HG02943 (cell line): ENCODE measurements at regions not wholly inside any gene's neighbourhood (a gene's known extent, or its start where the extent isn't known, plus 50 kb on each side); places are given as distances from the start of the nearest gene placed in this dataset.
"Not testable (repeated sequence)": the region's sequence is repeated elsewhere in the genome, so short reads cannot be mapped to it uniquely, and the experiment has no call there.

Experiments
- ATAC-seq: cut with Tn5 transposase; IDR thresholded peaks from one replicate; pipeline ENCODE4 v1.9.1; 2021; ENCODE audit warnings: mild to moderate bottlenecking, low read depth, moderate library complexity; ENCODE audit not compliant: unreplicated experiment

DNA sequence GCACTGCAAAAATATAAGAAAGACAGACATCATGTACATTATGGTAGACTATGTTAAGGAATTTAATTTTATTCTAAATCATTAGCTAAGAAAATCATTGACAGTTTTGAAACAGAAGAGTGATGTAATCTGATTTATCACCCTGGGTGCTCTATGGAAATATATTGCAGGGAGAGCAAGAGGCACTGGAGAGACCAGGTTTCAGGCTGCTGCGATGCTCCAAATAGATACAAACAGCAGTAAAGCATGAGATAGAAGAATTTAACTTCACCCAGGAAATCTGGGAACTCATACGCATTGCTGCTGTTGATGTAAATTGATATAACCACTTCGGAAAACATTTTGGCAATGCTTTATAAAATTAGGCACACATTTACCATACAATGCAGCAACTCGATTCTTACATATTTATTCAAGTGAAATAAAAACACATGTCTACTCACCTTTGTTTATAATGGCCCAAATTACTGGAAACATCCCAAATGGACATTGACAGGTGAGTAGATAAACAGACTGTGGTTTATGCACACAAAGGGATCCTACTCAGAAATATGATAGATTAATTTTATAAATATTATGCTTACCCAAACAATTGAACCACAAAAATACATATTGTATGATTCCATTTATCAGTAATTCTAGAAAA, 535.1 kb upstream of the CHORDC1 start:
- no peak for ATAC-seq

DNA sequence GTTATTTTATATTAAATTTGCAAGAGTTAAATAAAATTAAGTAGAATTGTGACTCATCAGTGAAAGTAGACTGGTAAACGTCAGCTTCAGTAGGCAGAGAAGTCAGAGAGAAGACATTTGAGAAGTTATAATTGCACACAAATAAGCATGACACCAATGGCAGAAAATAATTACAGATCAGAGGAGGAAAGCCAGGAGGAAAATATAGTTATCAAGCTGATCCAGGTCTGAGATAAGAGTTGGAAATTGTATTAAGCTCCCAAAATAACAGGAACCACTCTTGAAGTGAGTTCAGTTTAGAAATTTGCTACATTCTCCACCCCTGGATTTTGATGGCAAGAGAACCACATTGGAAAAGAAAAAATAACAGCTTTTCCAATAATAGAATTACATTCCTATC, 533.8 kb upstream of the CHORDC1 start:
- no peak for ATAC-seq

DNA sequence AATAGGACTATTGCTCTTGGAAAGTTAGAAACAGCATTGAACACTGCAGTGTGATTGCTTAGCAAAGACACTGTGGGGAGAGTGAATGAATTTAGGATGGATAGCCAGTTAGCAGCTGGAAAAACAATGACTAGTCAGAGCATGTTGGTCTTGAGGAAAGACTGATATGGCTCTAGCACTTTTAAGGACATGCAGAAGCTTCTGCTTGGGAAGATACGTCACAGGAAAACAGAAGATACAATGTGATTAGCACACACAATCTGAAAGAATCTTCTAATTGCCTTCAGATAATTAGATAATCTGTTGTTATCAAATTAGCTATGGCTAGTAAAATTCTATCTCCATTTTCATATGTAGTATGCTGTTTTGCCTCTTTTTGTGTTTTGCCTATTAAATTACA, 530.7 kb upstream of the CHORDC1 start:
- ATAC-seq: no peak

DNA sequence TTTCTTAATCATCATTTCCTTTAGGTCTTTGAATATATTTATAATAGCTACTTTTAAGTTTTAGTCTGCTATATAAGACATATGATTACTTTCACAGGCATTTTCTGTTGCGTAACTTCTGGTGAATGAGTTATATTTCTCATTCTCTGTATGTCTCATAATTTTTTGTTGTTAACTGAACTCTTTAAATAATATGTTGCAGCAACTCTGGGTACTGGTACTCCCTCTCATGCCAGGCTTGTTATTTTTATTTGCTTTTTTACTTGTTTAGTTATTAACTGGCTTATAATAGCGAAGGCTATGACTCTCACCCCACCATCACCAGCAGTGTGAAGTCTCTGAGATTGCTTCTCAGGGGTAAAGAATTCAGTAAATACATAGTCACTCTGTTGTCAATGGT, 524.2 kb upstream of the CHORDC1 start:
- no peak for ATAC-seq

DNA sequence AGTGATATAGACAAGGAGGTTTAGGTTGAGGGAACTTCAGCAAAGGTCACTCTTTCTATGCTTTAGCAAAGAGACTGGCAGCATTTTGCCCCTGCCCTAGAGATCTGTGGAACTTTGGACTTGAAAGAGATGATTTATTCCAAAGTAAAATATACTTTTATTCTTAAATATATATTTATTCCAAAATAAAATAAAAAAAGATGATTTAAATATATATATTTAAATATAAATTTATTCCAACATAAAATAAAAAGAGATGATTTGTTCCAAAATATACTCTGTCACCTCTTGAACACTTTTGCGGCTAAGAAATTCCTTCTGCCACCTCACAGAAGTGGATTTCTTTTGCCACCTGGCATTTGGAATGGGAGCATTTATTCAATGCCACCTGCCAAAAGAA, 521.3 kb upstream of the CHORDC1 start:
- ATAC-seq: no peak

DNA sequence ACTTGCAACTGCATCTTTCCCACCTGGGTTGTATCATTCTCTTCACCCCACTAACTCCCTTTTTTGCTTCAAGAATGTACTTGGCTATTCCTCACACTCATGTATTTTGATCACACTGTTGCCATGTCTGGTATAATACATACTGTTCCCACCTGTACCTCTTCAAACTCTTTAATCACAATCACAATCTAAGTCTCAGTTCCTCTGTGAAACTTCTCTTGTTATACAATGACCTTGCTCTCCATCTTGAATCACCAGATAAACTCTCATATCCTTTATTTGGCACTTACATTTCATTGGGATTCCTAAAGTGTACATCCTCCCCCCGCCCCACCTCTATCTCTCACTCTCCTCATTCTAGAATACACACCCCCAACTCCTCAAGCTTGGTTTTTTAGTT, 516.0 kb upstream of the CHORDC1 start:
- no peak for ATAC-seq

DNA sequence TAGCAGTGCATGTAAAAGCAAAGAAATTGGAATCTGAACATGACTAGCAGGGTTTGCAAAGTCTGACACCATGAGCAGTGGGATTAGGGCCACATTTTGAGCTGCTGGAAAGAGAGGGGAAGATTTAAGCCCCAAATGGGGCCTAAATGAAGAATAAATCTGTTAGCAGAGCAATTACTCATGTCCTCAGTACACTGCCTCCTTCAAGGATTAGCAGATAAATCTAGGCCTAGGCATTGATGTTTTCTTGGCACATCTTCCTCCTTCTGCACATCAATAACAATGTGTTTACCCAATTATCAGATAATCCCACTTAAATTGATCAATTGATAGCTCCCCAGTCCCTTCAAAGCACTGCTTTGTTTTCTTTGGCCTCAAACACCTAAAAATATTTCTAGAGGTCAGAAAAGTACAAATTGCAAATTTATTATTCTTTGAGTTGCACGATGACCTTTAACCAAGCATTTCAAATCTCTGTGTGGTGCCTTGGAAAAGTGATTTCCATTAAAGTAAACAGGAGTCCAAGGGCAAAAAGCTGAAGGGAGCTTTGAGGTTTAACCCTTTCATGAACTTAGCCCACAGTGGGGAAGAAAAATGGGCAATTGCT, 514.7 kb upstream of the CHORDC1 start:
- no peak for ATAC-seq

DNA sequence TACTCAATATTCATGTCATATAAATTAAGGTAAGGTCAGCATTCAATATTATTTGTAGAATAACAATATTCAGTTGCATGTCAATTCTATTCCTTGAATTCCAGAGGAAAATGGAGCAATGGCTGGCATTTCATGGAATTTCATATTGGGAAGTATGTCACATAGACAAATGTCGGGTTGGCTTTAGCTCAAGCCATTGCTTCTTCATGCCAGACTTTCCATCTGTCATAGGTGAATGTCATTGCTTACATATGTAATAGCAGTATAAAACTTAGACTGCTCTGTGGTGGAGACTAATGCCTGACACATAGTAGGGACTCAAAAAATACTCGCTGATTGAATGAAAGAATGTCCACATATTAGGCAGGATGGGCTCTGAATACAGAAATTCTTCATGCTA, 509.6 kb upstream of the CHORDC1 start:
- ATAC-seq: no peak

DNA sequence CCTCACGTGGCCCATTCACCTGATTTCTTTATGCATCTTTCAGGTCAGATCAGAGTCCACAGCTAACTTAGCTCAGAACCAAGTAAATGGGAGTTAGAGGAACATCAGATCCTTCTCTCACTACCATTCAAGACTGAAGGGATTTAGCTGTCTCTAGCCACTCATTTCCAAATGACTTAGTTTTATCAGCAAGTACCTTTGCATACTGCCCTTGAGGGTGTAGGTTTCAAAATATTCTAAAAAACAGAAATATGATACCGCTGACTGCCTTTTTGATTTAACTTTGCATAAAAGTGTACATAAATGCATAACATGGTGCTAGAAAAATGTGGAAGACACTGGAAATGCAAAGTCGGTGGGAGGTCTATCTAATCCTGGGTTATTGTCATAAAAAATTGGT, 500.6 kb upstream of the CHORDC1 start:
- ATAC-seq: no peak

DNA sequence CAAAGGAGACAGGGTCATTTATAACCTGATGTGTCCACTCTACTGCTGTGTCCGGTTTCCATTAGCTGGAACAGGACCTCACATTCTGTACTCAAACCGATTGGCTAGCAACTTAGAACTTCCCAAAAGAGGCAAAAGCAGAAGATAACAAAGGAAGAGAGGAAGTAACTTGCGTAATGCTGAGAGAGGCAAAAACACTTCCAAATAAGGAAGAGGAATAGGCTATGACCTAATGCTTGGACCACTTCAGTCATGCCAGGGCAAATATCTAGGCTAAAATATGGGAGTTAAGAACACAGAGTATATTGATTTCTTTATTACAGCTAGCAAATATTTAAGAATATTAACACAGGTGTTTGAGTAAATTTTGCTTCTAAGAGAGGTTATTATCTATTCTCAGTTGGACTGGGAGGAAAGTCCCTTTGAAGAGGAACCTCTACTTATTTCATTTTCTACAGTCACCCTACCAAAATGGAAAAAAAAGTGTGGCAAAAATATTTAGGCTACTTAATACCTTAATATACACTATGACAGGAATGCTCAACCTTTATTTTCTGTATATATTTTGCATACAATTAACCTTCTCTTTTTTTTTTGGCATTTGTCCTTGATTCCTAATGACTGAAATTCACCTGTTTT, 499.8 kb upstream of the CHORDC1 start:
- ATAC-seq: no peak

DNA sequence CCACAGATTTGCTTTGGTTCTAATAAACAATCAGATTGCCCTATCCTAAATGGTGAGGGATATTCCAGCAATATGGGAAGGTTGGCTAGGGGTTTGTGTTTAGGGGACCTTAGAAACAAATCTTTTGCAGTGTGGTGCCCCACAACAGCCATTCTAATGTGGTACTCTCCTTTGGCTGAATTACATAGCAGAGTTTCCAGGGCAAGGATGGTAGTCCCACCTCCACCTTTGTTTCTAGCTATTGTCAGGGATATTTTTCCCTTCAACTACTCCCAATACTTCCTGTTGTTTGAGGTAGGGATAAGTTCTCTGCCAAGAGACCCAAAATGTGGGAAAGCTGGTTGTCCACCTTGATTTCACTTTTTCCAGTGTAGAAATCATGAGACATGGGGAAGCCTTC, 494.7 kb upstream of the CHORDC1 start:
- no peak for ATAC-seq

DNA sequence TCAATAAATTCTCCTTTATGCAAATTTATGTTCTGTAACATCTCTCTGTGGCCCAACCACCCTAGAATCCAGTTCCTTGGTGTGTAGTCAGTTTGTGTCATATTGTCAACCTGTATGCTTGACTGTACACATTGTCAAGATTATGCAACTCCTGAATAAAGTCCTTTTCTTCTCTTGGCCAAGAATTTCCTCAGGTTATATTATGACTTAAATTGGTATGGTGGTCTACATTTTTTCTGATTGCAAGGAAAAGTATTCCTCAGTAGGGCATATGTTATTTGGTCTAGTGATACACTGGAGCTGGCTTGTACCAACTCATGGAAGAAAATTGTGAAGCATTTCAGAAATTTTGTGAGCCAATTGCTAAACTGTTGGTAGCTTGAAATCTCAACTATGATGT, 482.8 kb upstream of the CHORDC1 start:
- no peak for ATAC-seq

DNA sequence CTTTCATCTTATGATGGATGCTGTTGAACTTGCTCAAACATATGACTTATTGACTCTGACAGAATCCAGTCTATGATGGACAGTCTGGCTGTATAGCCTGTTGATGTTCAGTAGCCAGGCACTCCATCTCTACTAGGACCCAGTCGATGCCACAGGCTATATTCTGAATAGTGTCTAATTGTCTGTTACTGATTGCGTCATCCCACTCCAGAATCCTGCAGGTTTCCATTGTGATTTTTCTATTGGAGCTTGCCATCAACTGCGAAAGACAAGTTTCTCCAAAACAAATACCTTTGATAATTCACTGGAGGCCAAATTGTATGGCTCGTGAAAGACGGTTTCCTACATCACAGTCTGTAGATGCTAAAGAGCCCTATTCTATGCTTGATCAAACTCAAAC, 481.7 kb upstream of the CHORDC1 start:
- no peak for ATAC-seq

DNA sequence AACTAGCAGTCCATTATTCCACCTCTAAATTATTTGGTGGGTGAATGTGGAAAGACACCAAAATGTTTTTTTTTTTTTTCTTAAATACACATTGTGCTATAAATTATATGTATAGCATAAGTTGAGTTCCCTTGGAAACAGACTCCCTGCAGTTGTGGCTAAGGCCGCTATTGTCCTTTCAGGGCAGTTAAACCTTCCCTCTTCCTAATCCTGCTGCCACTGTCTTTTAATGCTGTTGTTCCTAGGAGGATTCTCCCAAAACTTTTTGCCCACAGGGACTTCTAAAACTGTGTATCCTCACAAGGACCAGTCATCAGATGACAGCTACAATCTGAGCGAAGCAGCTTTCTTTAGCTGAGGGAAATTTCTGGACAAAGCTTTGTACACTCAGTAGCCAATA, 478.9 kb upstream of the CHORDC1 start:
- ATAC-seq: no peak

DNA sequence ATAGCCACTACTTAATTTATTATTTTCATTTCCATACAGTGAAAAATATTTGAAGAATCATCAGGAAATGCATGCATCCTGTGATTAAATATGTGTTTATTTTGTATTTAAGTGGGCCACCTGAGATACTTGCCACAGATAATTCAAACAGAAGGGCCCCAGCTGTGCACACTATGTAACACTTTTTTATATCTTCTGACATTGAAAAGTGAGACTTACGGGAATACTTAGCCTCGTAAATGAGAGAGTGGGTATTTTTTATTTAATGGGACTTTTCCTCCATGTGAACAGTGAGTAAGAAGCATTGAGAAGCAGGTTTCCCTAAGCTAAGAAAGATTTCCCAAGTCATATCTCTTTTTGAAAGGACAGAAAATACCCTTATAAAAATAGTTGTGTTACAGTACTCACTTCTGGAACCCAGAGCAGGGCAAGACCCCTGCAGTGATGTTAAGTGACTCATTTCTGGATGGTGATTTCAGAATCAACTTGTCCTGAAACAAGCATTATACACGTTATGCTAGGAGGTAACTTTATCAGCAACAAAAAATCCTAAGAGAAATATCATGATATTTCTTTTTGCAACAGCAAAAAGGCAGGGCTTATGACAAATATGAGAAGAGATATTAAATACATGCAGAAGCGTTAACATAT, 478.1 kb upstream of the CHORDC1 start:
- ATAC-seq: no peak

DNA sequence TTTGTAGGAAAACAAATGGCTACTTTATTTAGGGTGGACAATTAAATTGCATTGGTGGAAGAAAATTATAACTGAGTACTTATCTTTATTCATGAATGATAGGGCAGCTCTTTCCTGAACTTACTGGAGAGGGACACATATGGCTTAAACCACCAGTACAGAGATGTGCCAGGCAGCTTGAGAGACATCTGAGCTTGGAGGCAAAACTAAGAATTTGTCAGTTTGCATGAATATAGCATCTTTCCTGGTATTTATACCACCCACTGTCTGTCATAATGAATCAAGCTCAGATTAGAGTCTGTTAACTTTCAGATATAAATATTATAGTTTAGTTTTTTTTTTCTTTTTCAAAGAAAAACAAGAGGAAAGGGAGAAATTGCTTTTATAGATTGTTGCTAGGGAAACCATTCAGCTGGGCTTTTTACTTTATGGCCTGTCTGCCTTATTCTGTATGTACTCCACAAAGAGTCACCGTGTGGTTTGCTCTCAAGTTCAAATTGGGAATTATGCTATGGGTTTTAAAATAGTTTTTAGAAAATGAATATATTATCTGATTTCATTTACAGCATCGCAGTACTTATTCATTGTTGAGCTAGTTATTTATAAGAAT, 477.0 kb upstream of the CHORDC1 start:
- no peak for ATAC-seq

DNA sequence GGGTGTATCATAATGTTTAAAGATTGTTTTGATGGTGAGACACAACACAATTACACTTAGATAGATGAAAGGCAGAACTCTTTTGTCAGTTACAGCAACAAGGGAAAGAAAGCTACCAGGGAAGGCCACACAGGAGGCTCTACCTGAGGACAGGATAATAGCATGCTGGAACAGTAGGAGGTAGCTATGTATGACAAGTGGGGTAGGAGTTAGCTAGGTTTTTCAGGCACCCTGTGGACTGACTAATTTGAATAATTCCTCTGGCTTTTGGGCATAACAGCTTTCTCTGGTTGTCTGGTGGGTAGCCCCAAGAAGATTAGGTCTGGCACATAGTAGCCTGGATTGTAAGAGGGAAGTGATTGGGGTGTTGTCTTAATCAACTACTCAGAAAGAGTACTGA, 475.4 kb upstream of the CHORDC1 start:
- ATAC-seq: no peak

DNA sequence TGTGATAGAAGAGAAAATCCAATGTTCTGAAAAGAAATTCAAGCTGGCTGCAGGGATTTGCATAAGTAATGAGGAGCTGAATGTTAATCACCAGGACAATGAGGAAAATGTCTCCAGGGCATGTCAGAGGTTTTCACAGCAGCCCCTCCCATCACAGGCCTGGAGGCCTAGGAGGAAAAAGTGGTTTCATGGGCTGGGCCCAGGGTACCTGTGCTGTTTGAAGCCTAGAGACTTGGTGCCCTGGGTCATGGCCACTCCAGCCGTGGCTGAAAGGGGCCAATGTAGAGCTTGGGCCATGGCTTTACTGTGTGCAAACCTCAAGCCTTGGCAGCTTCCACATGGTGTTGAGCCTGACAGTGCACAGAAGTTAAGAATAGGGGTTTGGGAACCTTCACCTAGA, 452.6 kb upstream of the CHORDC1 start:
- not testable (repeated sequence) for ATAC-seq

DNA sequence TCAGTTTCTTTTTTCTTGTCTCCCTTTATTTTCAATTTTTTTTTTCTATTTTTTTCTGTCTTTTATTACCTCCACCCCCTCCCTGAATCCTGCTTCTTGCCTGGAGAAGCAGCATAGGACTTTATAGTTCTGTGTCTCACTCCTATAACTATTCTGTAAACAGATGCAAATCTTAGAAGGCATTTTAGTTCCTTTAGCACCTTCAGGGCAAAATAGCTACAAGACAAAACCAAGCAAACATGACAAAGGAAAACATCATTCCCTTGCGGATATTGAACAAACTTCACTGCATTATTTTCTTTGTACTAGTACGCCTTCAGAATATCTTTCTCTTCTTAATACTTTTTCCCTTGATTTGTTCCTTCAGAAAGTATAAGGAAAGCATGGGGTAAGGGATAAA, 446.2 kb upstream of the CHORDC1 start:
- ATAC-seq: no peak

DNA sequence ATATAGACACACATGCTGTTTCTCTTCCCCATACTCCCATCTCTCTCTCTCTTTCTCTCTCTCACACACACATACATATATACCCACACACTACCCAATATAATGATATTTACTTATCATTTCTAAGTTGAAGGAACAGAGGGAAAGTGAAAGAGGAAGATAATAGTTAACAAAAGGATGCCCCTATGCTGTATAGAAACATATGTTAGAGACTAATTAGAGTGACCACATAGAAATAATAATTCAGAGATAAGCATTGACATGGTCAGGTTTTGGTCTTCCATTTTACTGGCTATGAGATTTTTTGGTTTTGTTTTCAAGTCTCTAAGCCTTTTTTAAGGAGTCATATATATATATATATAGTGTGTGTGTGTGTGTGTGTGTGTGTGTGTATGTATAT, 445.7 kb upstream of the CHORDC1 start:
- ATAC-seq: no peak

DNA sequence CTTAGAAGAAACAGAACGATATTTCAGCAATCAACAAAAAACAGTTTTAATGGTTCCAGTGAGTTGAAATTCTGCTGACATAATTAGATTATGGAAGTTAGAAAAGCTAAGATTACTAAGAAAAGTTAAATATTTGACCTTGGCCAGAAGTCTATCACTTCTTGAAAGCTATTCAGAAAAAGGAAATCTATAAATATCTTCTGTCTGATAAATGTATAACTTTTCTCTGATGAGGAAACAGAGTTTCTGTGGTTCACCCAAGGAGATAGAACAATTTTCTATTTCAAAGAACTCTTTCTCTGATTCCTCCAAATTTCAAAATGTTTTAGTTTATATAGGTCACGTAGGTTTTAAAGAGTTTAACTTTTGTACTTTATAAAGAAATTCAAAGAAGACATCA, 438.4 kb upstream of the CHORDC1 start:
- peak; percentile 88 for ATAC-seq
